GM21737 (cell line): ENCODE measurements at regions not wholly inside any gene's neighbourhood (a gene's known extent, or its start where the extent isn't known, plus 50 kb on each side); places are given as distances from the start of the nearest gene placed in this dataset.

Experiments
- ATAC-seq: cut with Tn5 transposase; IDR thresholded peaks from one replicate; pipeline ENCODE4 v1.9.1; 2021; ENCODE audit warnings: mild to moderate bottlenecking, moderate library complexity; ENCODE audit not compliant: unreplicated experiment

DNA sequence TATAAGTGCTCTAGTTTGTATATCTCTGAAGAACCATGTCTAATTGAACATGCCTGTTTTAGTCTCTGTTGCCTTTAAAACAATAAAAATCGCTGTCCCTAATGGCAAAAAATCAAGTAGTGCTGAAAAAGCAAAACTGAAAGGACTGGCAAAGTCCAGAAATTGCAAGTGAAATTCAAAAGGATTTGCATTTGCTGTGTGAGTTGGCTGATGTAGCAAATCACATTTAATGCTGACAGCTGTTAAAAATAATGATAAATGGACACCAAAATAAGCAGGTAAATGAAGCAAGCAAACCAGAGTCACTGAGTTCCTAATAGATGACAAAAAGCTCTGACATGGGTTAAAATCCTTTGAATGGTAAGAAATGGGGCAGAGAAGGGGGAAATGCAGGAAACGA lies 874.1 kb downstream of the GRM8 start:
- no peak for ATAC-seq

DNA sequence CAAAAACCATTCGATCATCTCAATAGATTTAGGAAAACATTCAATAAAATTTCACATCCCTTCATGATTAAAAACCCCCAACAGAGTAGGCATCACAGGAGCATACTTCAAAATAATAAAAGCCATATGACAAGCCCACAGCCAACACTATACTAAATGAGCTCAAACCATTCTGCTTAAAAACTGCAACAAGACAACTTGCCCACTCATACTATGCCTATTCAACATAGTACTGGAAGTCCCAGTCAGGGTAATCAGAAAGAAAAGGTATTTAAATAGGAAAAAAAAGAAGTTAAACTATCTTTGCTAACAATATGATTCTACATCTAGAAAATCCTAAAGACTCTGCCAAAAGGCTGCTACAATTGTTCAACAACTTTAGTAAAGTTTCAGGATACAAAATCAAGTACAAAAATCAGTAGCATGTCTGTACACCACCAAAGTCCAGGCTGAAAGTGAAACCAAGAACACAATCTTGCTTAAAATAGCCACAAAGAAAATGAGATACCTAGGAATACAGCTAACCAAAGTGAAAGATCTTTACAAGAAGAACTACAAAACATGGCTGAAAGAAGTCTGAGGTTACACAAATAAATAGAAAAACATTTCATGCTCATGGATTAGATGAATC lies 882.6 kb downstream of the GRM8 start:
- ATAC-seq: no peak

DNA sequence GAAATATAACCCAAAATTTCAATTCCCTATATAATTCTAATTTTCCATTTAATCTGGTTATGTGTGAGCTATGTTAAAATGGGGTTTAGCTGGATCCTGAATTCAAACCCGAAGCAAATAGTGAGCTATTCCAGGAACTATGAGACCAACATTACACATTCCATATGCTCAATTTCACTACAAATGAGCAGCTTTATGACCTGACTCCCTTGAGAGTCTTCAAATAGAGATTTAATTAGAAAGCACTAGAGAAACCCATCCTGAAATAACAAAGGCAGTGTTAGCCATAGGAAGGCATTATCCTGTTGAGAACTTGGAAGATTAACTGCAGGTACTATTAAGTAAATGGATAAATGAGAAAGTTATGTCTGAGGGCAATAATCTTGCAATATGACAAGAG lies 890.0 kb downstream of the GRM8 start:
- no peak for ATAC-seq

DNA sequence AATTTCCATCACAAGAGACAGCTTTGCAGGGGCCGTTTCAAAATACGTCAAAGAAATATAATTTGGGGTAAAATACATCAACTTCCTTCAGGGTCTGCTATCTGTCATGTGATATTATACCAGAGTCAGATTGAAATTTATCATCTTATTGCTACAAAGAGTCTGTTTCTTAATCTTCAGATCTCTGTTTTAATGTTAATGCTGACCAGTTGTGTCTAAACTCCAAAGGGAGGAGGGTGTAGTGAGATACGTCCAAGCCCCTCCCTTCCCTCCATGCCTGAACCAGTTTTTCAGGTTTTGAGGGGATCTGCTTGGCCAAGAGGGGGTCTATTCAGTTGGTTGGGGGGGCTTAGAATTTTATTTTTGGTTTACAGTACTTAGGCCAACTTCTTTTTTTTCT lies 891.6 kb downstream of the GRM8 start:
- no peak for ATAC-seq

DNA sequence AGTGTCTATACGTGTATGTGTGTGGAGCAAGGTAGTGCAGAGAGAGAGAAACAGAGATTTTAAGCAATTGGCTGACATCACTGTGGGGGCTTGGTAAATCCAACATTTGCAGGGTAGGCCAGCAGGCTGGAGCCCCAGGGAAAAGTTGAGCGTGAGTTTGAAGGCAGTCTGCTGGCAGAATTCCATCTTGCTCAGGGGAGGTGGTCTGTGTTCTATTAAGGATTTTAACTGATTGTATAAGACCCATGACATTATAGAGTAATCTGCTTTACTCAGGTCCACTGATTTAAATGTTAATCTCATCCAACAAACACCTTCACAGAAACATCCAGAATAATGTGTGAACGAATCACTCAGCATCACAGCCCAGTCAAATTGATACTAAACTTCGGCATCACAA lies 912.9 kb downstream of the GRM8 start:
- no peak for ATAC-seq

DNA sequence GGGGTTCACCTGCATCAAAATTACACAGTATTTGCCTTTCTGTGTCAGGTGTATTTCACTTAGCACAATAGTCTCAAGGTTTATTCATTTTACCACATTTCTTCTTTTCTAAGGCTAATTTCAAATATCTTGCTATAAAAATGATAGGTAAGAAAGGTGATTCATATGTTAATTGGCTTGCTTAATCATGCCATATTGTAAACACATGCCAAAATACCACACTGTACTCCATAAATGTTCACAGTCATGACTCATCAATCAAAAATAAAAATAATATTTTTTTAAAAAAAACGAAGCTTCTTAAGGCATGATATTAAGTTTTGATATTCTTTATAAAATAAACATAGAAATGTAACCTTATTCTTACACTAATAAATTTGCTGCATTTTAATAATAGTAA lies 947.1 kb downstream of the GRM8 start:
- no peak for ATAC-seq

DNA sequence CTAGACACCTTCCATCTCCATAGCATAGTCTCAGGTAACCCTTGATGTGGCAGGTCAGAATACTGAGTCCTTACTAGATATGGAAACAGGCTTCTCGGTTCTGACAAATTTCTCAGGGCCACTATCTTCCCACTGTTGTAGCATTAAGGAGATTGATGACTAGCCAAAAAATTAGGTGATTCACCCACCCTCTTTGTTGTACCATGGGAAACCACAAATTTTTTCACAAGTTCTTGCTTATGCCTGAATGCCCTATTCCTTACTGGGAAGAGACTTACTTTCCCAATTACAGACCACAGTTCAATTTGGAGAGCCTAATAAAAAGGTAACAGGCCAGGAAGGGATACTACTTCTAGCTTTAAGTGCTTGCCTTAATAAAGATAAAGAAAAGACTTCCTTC lies 948.8 kb downstream of the GRM8 start:
- no peak for ATAC-seq

DNA sequence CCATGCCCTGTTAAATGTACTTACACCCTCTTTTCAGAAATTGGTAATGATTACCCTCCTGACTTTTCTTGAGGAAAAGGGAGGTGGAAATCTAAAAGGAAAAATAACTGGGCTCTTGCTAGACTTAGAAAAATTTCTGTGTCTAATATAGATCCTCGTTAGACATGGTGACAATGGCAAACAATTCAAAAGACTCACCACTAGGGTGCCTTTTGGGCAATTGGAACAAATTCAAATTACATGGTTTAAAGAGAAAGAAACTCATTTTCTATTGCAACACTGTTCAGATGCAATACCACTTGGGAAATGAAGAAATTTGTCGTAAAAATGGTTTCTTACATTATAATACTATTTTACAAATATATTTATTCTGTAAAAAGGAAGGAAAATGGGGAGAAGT lies 950.1 kb downstream of the GRM8 start:
- no peak for ATAC-seq

DNA sequence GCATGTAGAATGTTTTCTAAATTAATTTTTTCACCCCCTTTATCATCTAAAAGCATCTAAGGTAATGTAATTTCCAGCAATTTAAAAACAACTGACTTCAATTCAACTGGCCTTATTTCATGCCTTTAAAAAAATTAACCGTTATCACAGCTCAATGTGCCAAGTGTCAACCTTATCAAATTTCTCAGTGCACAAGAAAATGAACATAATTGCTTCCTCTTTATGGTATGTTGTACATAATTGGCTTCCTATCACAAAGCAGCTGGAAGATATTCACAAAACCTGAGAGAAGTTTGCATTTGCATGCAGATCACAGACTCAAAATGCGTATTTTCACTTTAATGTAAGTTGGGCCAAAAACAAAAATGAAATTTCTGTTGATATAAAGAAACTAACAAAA lies 966.4 kb downstream of the GRM8 start:
- ATAC-seq: no peak

DNA sequence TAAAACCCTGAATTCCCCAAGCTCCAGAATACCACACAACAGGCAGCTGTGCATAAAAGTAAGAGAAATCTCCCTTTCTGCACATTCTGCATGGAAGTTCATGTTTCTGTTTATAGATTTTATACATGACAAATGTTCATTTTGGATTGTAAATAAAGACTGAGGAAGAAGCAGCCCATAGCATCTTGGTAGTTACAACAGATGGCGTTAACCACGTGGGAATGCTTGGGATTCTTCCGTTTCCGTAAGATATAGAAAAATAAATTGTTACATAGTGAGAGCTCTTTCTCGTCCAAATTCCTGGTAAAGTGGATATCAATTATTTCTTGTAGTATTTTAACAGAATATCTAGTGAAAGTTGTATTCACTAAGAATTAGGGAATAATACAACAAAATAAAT lies 1016.5 kb downstream of the GRM8 start:
- ATAC-seq: no peak

DNA sequence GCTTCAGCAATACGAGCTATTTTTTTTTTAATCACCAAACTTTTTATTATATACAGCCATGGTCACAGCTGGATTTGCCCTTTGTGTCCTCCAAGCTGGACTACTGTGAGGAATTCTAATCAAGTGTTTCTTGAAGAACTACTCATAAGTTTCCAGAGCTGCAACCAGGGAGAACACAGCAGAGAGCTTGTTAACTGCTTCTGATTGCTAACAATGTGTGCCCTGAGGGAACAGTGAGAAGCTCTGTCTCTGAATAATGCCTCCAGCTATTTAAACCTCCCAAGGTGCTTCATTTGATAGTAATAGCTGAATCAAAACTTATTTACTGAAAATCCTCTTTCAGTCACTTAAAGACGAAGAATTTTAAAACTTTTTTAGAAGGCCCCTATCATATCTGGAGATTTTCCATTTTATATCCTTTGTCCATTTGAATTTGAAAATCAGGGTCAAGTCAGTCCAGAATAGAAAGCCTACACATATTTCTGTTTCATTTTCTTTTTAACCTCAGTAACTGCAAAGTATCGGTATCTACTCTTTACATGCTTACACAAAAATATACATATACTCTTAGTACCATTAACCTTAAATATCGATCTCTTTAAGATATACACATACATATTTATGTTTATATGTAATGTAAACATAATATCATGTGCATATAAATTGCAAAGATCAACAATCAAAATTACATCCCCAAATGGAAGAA lies 1024.2 kb downstream of the GRM8 start:
- ATAC-seq: no peak

DNA sequence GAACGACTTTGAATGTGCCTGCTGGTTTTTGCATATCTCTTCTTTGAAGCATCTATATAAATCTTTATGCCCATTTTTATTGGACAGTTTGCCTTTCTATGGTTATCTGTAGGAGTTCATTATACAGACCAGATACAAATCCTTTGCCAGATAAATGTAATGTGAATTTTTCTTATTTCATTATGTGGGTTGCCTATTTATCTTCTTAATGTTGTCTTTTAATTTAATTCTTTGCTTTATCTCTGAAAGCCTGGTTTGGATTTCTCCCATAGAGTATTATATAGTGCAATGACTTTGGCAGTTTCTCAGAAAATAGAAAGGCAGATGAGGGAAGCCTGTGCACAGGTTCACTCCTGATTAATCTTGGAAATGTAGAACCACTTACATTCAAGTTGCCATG lies 1025.1 kb downstream of the GRM8 start:
- no peak for ATAC-seq

DNA sequence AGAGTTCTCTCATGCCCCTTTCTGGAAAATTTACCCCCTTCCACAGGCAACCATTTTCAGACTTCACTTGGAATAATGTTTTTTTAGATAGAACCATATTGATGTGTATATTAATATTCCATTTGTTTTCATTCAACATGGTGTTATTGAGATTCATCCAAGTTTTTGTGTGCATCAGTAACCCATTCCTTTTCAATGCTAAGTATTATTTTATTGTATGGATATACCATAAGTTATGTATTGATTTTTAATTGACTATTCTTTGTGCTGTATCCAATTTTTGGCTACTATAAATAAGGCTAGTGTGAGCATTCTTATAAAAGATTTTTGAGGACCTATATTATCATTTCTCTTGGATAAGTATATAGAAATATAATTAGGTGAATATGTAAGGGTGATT lies 1025.7 kb downstream of the GRM8 start:
- ATAC-seq: no peak

DNA sequence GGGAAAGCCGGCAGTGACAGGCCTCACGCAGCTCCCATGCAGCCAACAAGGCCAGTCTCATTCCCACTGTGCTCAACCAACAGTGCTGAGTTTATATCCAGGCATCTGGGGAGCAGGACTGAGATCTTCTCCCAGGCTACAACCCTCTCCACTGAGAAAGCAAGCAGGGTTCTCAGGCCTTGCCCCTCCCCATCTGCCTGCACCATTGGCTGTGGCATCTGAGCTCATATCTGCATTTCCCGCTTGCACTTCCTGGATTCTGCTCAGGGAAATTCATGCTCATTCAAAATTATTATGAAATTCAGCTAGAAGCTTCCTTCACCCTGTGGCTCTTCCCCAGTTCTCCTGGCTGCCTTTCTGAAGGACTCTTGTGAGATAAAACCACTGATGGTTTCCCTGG lies 1029.0 kb downstream of the GRM8 start:
- ATAC-seq: no peak

DNA sequence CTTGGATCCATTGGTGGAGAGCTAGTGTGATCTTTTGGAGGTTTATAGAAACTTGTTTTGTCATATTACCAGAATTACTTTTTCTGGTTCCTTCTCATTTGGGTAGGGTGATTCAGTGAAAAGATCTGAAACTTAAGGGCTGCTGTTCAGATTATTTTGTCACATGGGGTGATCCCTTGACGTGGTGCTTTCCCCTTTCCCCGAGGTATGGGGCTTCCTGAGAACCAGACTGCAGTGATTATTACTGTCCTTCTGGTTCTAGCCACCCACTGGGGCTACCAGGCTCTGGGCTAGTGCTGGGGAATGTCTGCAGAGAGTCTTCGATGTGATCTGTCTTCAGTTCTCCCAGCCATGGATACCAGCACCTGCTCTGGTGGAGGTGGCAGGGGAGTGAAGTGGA lies 1030.0 kb downstream of the GRM8 start:
- no peak for ATAC-seq

DNA sequence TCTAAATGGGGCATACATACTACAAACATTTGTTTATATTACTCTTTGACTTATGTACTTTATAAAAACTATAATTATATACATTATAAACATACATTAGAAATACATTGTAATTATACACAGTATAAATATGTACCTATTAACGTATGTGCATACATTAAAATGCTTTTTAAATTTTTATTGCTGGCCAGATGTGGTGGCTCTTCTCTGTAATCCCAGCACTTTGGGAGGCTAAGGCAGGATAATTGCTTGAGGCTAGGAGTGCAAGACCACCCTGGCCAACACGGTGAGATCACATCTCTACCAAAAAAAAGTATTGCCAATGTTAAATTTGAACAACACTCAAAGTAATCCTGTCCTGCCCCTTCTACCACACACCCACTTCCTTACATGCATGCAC lies 1037.0 kb downstream of the GRM8 start:
- ATAC-seq: no peak

DNA sequence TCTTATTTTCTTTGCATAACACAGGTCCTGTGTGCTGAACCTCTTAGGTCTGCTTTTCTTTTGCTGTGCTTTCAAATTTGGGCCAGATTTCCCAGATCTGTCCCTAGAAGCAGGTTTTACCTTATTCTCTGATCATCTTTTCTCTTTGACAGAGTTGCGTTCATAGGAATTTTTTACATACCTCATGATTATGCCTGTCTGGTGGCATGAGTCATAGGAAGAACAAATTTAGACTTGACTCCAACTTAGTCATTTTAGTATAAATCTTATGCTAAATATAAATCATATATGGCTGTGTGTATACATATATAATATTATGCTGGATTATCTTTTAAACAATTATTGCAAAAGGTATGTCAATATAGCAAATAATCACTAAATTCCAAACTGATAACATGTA lies 1038.9 kb downstream of the GRM8 start:
- no peak for ATAC-seq

DNA sequence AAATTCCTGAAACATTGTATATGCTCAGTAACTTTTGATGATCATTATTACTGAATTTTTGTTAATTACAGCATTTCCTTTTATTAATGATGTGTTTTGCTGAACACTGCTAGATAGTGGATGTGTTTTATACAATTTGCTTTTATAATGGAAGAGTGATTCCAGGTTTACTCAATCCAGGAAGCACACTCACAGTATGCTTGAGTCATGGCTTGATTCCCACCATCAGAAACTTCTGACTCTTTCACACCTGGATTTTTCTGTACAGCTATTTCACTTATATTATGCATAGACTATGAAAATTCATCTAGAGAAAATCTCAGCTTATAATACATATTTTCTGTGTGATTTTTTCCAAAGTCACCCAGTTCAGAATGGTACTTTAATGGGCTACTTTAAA lies 1040.9 kb downstream of the GRM8 start:
- ATAC-seq: no peak

DNA sequence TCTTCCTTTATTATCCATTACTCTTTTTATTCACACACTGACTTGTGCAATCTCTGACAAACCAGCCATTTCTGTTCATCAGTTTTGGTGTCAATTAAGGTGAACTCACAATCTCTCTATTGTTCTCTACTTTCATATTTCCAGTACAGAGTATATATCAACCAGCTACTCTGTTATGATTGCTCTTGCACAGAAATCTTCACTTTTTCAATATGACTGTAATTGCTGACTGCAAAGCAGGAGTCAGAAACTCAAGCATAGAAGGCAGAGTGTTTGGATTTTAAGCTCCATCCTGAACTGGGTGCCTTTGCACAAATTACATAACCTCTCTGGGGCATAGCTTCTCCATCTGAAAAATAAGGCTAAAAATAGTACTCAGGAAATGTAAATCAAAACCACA lies 1042.0 kb downstream of the GRM8 start:
- ATAC-seq: no peak

DNA sequence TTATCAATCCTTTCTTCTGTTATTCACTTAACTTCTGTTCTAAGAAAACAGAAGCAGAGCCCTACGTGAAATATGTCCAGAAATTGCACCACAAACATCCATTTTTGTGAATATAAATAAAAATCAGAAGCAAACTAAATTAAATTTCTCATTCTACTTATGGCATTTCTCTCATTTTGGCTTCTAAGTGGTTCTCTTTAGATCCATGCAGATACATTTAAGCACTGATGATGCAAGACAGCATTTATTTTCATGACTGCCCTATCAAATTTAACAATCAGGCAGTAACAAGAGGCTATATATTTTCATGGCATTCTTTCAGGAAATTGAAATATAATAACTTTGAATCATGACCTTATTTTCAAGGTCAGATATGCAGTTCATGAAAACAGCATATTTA lies 1049.6 kb downstream of the GRM8 start:
- no peak for ATAC-seq

DNA sequence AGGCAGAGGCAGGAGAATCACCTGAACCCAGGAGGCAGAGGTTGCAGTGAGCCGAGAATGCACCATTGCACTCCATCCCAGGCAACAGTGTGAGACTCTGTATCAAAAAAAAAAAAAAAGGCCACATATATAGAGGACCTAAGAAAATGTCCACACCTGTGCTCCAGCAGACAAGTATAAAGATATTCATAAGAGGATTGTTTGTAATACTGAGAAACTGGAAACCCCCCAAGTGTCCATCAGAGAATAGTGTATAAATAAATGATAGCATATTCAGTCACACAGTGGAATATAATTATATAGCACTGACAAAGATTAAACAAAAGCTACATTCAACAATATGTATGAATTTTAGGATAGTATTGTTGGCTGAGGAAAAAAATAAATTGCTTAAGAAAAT lies 1050.6 kb downstream of the GRM8 start:
- no peak for ATAC-seq

DNA sequence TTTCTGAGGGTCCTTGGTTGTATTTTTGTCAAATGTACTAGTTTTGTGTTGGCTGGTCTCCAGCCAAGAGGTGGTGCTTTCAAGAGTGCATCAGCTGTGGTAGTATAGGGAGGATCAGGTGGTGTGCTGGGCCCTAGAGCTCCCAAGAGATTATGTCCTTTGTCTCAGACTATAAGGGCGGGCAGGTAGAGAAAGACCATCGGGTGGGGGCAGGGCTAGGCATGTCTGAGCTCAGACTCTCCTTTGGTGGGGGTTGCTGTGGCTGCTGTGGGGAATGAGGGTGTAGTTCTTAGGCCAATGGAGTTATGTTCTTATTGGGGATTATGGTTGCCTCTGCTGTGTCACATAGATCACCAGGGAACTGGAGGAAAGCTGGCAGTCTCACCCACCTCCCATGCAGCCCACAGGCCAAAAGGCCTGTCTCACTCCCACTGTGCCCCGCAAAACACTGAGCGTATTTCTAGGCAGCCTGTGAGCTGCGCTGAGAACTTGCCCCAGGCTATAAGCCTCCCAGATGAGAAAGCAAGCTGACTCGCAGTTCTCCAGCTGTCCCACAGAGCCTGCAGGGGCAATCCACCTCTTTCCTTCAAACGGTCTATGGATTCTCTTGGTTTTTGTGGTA lies 1066.7 kb downstream of the GRM8 start:
- no peak for ATAC-seq

DNA sequence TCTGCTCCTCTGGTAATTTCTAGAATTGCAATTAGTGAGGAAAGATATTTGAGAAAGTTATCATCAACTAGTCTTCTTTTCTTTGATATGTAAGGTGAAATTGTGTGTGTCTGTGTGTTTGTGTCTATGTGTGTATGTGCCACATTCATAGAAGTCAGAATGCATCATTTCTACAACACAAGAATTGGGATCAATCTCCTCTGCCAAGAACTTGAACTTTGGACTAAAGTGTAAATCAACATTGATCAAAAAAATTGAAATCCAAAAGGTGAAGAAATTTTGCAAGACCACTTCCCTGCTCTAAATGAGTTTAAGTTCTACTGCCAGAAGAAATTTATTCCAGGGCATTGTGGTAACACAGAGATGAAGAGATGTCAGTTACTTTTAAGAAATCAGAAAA lies 1072.8 kb downstream of the GRM8 start:
- ATAC-seq: no peak
